SU-DHL-6 (cell line): ENCODE measurements at regions not wholly inside any gene's neighbourhood (a gene's known extent, or its start where the extent isn't known, plus 50 kb on each side); places are given as distances from the start of the nearest gene placed in this dataset.

Source experiments
- CTCF ChIP-seq: fragments of 200-600 bp; sonication (generic); IDR thresholded peaks from one replicate; pipeline ENCODE4 v1.5.1; 2017; ENCODE audit warnings: antibody characterized with exemption, mild to moderate bottlenecking, low read length, moderate library complexity; ENCODE audit not compliant: insufficient read depth, poor library complexity, severe bottlenecking
- EZH2phosphoT487 ChIP-seq: fragments of 200-600 bp; sonication (generic), shearing (Covaris generic); conservative IDR thresholded peaks from 2 replicates; pipeline ENCODE4 v1.6.1; 2018; ENCODE audit warnings: mild to moderate bottlenecking, antibody characterized with exemption, low read length, moderate library complexity, mixed read lengths

DNA sequence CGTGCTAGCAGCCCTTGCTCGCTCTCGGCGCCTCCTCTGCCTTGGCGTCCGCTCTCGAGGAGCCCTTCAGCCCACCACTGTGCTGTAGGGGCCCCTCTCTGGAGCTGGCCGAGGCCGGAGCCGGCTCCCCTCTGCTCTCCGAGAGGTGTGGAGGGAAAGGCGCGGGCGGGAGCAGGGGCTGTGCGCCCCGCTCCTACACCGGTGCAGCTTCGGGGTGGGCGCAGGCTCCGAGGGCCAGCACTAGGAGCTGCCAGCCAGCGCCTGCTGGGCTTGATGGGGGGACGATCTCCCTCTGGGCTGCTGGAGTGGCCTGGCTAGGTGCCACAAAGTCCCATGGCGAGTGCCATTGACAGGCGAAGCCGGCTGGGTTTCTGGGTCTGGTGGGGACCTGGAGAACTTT, 365.5 kb downstream of the SLITRK1 start:
- TF ChIP-seq CTCF (no peak), EZH2phosphoT487 (no peak)
